OCI-LY1 (cell line): ENCODE measurements at regions not wholly inside any gene's neighbourhood (a gene's known extent, or its start where the extent isn't known, plus 50 kb on each side); places are given as distances from the start of the nearest gene placed in this dataset.

ENCODE experiments used
- H2AFZ ChIP-seq: fragments of 200-600 bp; sonication (generic), shearing (Covaris generic); 2 replicates; pipeline ENCODE4 v1.6.0; 2014; ENCODE audit warnings: antibody characterized with exemption, mild to moderate bottlenecking, low read length
- H3F3A ChIP-seq: fragments of 200-600 bp; sonication (generic), shearing (Covaris generic); 2 replicates; pipeline ENCODE4 v1.6.0; 2014; ENCODE audit warnings: mild to moderate bottlenecking, antibody characterized with exemption, low read length, moderate library complexity; ENCODE audit not compliant: insufficient read depth
- H3K27ac ChIP-seq: fragments of 200-600 bp; sonication (generic); 2 replicates; pipeline ENCODE4 v1.5.1; 2014; ENCODE audit warnings: low read length, mixed run types, mild to moderate bottlenecking, low read depth; ENCODE audit not compliant: poor library complexity, severe bottlenecking
- H3K27me3 ChIP-seq: fragments of 200-600 bp; sonication (generic); 2 replicates; pipeline ENCODE4 v1.6.0; 2014; ENCODE audit warnings: antibody characterized with exemption, mild to moderate bottlenecking, low read length, moderate library complexity; ENCODE audit not compliant: insufficient read depth
- H3K36me3 ChIP-seq: fragments of 200-600 bp; sonication (generic); 2 replicates; pipeline ENCODE4 v1.6.1; 2014; ENCODE audit warnings: mild to moderate bottlenecking, antibody characterized with exemption, low read length, moderate library complexity, mixed read lengths; ENCODE audit not compliant: insufficient read depth
- H3K4me1 ChIP-seq: fragments of 200-600 bp; sonication (generic); 2 replicates; pipeline ENCODE4 v1.5.1; 2014; ENCODE audit warnings: mild to moderate bottlenecking, low read length, moderate library complexity; ENCODE audit not compliant: insufficient read depth, severe bottlenecking
- H3K4me2 ChIP-seq: fragments of 200-600 bp; sonication (generic), shearing (Covaris generic); 2 replicates; pipeline ENCODE4 v1.6.1; 2014; ENCODE audit warnings: low read length
- H3K4me3 ChIP-seq: fragments of 200-600 bp; sonication (generic); 2 replicates; pipeline ENCODE4 v1.5.1; 2014; ENCODE audit warnings: low read length, low read depth, mild to moderate bottlenecking, mixed read lengths; ENCODE audit not compliant: poor library complexity, severe bottlenecking
- H3K79me2 ChIP-seq: fragments of 200-600 bp; shearing (Covaris generic); 2 replicates; pipeline ENCODE4 v1.6.1; 2016; ENCODE audit warnings: mixed run types, low read length, mixed read lengths; ENCODE audit not compliant: insufficient read depth
- H3K9ac ChIP-seq: fragments of 200-600 bp; sonication (generic), shearing (Covaris generic); 2 replicates; pipeline ENCODE4 v1.6.1; 2014; ENCODE audit warnings: mild to moderate bottlenecking, low read length, mixed read lengths
- H3K9me2 ChIP-seq: fragments of 200-600 bp; sonication (generic), shearing (Covaris generic); 2 replicates; pipeline ENCODE4 v1.6.1; 2014; ENCODE audit warnings: low read depth, mild to moderate bottlenecking, low read length, mixed read lengths
- H3K9me3 ChIP-seq: fragments of 200-600 bp; shearing (Covaris generic); 2 replicates; pipeline ENCODE4 v1.6.1; 2014; ENCODE audit warnings: low read length, mixed read lengths
- H4K20me1 ChIP-seq: fragments of 200-600 bp; sonication (generic), shearing (Covaris generic); 2 replicates; pipeline ENCODE4 v1.6.0; 2016; ENCODE audit warnings: mild to moderate bottlenecking, low read length; ENCODE audit not compliant: insufficient read depth
- EZH2 ChIP-seq: fragments of 200-600 bp; sonication (generic), shearing (Covaris generic); IDR thresholded peaks from 2 replicates; pipeline ENCODE4 v1.8.0; 2017; ENCODE audit warnings: borderline replicate concordance, mixed run types, mild to moderate bottlenecking, antibody characterized with exemption, low read length, moderate library complexity, mixed read lengths
- TF ChIP-seq, protein P1 (sequence below): fragments of 200-600 bp; sonication (generic), shearing (Covaris generic); IDR thresholded peaks from 2 replicates; pipeline ENCODE4 v1.5.1; 2017; ENCODE audit warnings: mild to moderate bottlenecking, antibody characterized with exemption, low read length, moderate library complexity, mixed read lengths

DNA sequence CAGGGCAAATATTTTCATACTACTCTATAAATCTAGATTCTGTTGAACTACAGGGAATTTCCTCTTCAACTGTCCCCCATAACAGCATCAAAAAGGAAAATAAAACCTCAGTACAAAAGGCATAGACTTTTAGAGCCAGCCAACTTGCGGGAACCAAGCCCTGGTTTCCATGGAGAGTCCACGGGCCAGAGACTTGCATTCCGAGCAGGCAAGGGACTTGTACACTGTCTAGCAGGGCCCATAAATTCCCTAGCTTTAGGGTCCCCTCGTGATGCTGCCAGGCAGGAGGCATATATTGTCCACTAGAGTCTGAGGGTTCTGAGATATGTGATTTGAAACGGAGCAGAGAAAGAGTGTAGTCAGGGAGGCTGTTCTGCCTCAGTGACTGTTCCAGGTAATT is 153.1 kb upstream of the SLC14A2 start:
- H3K4me2 ChIP-seq, result no peak overlapping the region
- no peaks in the 10 kb centered on the region for H3K79me2 ChIP-seq
- no peak overlapping the region for H3K4me3 ChIP-seq
- no peaks in the 10 kb centered on the region for H3K9me2 ChIP-seq
- TF ChIP-seq, protein P1, sequence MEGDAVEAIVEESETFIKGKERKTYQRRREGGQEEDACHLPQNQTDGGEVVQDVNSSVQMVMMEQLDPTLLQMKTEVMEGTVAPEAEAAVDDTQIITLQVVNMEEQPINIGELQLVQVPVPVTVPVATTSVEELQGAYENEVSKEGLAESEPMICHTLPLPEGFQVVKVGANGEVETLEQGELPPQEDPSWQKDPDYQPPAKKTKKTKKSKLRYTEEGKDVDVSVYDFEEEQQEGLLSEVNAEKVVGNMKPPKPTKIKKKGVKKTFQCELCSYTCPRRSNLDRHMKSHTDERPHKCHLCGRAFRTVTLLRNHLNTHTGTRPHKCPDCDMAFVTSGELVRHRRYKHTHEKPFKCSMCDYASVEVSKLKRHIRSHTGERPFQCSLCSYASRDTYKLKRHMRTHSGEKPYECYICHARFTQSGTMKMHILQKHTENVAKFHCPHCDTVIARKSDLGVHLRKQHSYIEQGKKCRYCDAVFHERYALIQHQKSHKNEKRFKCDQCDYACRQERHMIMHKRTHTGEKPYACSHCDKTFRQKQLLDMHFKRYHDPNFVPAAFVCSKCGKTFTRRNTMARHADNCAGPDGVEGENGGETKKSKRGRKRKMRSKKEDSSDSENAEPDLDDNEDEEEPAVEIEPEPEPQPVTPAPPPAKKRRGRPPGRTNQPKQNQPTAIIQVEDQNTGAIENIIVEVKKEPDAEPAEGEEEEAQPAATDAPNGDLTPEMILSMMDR, result no peak
- no peak for TF ChIP-seq EZH2
- H3K9ac ChIP-seq, result no peak overlapping the region
- no peaks in the 10 kb centered on the region for H3F3A ChIP-seq
- no peaks in the 10 kb centered on the region for H3K9me3 ChIP-seq
- no peaks in the 10 kb centered on the region for H4K20me1 ChIP-seq
- H2AFZ ChIP-seq, result no peak overlapping the region
- no peak overlapping the region for H3K27ac ChIP-seq
- H3K27me3 ChIP-seq, result no peaks in the 10 kb centered on the region
- no peaks in the 10 kb centered on the region for H3K36me3 ChIP-seq
- H3K4me1 ChIP-seq, result no peaks in the 10 kb centered on the region

DNA sequence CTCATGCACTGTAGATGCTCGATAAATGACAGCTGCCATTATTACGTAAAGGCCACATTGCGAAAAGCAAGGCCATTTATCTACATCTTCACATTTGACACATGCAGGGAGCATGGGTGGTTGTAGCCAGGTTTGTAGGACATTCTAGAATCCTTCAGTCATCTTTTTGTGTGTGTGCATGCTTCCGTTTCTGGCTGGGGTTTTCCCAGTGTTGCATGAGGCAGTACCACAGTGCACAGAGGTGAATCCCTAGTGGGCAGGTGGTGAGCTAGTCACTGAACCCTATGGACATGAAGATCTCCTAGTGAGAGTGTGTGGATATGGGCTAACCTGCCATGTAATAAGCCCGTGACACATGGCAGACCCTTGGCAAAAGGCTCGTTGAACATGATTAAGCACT is 151.8 kb upstream of the SLC14A2 start:
- no peaks in the 10 kb centered on the region for H3K4me1 ChIP-seq
- H3F3A ChIP-seq, result no peaks in the 10 kb centered on the region
- H3K27me3 ChIP-seq, result no peaks in the 10 kb centered on the region
- H3K4me2 ChIP-seq, result no peak overlapping the region
- no peak overlapping the region for H2AFZ ChIP-seq
- H3K9me3 ChIP-seq, result no peaks in the 10 kb centered on the region
- H3K36me3 ChIP-seq, result no peaks in the 10 kb centered on the region
- H3K9me2 ChIP-seq, result no peaks in the 10 kb centered on the region
- H4K20me1 ChIP-seq, result no peaks in the 10 kb centered on the region
- H3K27ac ChIP-seq, result no peak overlapping the region
- H3K4me3 ChIP-seq, result no peak overlapping the region
- H3K9ac ChIP-seq, result no peak overlapping the region
- H3K79me2 ChIP-seq, result no peaks in the 10 kb centered on the region
- TF ChIP-seq, protein P1, result no peak
- no peak for TF ChIP-seq EZH2

DNA sequence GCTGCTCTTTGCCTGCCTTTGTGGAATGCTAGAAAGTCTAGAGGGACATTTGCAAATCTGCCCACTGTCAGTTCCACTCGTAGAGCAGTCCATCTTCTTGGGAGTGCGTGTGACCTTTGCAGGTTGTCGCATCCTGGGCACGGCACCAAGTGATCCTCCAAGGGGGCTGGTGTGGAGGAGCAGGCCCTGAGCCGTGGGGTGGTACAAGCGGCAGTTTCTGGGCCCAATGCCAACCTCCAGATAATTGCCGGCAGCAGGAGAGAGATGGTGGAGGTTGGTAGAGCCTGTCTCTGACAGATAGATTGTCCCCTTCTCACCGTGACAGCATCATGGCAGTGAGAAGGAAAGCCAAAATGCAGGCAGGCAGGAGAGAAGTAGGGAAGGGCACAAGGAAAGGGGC is 150.7 kb upstream of the SLC14A2 start:
- H3K9me3 ChIP-seq, result no peaks in the 10 kb centered on the region
- H3K79me2 ChIP-seq, result no peaks in the 10 kb centered on the region
- TF ChIP-seq, protein P1, result no peak
- TF ChIP-seq EZH2, result no peak
- no peak overlapping the region for H3K4me3 ChIP-seq
- H3K27ac ChIP-seq, result no peak overlapping the region
- H4K20me1 ChIP-seq, result no peaks in the 10 kb centered on the region
- H3K27me3 ChIP-seq, result no peaks in the 10 kb centered on the region
- H3K4me1 ChIP-seq, result no peaks in the 10 kb centered on the region
- H2AFZ ChIP-seq, result no peak overlapping the region
- no peaks in the 10 kb centered on the region for H3F3A ChIP-seq
- H3K9me2 ChIP-seq, result no peaks in the 10 kb centered on the region
- H3K4me2 ChIP-seq, result no peak overlapping the region
- no peak overlapping the region for H3K9ac ChIP-seq
- H3K36me3 ChIP-seq, result no peaks in the 10 kb centered on the region
